HG02981 (cell line): ENCODE measurements at regions not wholly inside any gene's neighbourhood (a gene's known extent, or its start where the extent isn't known, plus 50 kb on each side); places are given as distances from the start of the nearest gene placed in this dataset.

ENCODE experiments used
- ATAC-seq: cut with Tn5 transposase; IDR thresholded peaks from one replicate; pipeline ENCODE4 v1.9.1; 2021; ENCODE audit warnings: mild to moderate bottlenecking, moderate library complexity; ENCODE audit not compliant: unreplicated experiment

DNA sequence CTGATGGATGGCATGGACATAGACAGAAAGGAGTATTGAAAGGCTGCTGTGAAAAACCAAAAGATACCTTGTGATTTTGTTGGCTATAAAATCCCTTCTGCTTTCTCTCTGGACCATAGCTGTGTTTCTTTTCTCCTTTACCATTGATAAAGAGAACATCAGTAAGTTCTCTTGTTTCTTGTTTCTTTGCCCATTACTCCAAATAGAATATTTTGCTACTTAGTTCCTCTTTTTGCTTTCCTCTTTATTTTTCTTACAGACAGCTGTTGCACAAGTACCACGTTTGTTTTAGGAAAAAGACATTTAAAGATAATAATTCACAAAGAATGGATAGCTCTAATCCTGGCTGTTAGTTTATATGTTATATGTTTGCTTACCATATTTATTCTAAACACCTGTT lies 1129.2 kb downstream of the DTWD2 start:
- ATAC-seq = no peak

DNA sequence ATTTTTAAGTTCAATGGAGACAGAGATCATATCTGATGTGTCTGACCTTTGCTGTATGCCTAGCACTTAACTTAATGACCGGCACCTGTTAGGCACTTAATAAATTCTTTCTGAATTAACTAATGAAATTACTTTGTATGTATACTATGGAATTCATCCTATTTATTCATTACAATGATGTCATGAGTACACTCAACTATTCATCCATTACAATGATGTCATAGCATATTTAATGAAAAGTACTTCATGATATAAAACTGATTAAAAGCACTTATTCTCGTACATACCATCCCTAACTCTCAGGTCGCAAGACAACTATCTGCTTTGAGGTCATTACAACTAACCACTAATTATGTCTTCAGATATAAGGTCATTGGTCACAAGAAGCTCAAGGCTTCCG lies 1131.6 kb downstream of the DTWD2 start:
- ATAC-seq = no peak

DNA sequence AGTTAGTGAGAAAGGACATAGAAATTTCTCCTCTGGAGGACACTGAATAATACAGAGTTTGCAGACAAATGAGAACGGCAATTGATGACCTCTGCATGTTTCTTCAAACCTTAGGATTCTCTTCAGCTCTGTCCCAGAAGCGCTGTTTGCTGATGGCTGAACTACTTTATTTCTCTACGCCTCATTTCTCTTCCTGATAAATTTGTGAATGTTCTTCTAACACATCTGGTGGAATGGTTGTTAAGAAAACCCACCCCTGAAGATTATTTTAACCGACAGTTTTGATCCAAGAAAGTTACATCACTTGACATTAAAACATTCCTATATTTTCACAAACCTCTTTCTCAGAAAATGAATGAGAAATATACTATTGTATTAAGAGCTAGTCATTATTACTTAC lies 1150.6 kb downstream of the DTWD2 start:
- no peak for ATAC-seq

DNA sequence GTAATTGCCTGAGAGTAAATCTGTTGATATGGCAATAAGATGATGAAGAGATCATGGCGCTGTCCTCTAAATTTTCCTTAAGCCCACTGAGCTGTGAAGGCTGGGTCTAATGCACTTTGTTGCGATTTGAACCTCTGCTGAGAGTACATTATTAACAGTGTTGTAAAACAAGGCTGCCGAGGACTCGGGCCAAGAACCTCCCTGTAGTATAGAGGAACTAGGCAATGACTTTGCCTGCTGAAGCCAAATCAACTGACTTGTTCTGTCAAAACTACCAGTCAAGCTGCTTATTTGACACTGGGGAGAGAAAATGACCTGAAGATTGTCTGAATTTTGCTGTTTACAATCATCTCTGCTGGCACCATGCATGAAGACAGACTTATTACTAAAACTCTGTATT lies 1154.7 kb downstream of the DTWD2 start:
- ATAC-seq = no peak

DNA sequence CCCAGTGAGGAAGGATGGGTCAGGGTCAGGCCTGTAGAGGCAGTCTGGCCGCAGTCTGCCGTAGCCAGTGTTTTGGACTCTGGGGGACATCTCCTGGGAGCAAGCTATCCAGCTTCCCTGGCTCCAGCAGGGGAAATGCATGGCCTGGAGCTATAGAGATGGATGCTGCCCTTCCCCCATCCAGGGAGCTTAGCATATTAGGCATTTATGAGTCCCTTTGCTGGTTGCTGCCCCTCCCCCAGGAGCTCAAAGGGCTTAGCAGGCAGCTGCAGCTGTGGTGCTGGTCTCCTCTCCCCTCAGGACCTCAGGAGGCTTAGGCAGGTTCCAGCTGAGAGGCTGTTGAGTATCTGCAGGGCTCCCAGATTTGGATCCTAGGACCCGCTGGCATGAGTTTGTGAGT lies 1158.7 kb downstream of the DTWD2 start:
- no peak for ATAC-seq

DNA sequence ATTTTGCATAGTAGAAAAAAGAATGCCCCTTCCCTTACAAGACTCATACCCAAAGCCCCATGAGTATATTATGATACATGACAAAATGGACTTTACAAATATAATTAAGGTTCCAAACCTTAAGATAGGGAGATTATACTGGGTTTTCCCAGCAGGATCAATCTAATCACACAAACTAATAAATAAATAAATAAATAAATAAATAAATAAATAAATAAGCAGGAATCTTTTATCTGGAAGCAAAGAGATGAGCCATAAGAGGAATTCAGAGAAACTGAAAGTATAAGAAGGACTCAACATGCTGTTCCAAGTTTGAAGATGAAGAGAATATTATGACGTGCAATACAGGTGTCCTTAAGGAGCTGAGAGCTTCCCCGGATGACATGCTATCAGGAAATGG lies 1174.5 kb downstream of the DTWD2 start:
- ATAC-seq = no peak

DNA sequence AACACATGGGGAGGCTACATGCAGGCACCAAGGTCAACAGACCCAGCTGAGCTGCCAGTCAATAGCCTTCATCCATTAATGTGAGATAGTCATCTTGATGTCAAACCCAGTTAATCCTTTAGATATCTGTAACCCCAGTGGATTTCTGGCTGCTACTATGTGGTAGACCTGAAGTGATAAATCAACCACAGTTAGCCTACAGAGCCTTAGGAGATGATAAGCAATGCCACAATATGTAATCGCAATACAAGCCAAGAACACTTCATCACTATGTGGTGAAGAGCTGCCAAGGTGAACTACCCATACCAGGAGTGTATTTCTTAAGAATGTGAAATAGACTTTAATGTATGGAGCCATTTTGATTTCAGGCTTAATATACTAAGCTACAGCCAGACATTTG lies 1175.5 kb downstream of the DTWD2 start:
- ATAC-seq = no peak

DNA sequence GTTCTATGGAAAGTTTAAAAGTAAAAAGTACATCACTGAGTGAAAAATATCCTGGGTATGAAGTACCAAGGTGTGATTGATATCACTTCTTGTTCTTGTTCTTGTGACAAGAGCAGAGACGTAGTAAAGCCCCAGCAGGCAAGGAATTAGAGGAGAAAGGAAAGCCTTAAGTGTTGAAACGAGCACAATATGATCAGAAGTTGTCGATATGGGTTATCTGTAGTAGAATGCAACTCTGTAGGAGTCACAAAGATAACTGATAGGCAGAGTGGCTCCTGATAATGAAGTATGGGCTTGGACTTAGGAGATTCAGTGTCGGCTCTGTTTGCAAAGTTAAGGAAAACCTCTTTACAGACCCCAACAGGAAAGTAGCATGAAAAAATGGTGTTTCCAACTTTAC lies 1179.1 kb downstream of the DTWD2 start:
- ATAC-seq = no peak

DNA sequence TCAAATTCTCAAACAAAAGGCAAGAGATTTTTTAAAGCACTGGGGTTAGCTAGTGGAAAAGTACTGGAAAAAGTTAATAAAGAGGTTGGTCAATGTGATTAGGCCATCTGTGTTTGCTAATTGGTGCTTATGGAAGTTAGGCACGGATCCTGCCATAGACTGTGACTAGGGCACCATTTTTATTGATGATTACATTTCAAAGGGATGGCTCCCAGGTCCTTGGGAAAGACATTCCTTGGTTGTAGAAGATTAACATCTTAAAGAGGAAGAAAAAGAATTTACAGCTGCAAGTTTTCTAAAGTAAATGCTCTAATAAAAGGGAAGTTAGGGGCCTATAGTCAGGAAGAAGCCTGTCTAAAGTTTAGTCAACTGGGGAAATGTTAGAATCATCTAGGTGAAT lies 1183.3 kb downstream of the DTWD2 start:
- ATAC-seq = no peak

DNA sequence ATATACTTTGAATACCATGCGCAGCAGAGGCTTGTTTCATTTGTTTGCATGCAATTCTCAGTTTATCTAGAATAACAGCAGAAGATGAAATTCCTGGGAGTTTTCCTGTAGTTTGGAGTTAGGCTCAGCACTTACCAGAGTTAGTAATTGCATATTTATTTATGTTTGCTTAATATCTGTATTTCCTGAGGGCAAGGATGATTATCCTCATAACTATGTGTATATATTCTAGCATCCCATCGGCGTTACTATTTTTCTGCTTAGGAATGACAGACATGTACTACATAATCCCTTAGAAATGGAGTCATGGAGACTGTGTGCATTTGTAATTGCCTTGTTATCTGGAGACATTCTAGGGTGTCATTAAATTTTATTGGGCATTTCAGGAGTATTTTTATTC lies 1184.8 kb downstream of the DTWD2 start:
- ATAC-seq = no peak

DNA sequence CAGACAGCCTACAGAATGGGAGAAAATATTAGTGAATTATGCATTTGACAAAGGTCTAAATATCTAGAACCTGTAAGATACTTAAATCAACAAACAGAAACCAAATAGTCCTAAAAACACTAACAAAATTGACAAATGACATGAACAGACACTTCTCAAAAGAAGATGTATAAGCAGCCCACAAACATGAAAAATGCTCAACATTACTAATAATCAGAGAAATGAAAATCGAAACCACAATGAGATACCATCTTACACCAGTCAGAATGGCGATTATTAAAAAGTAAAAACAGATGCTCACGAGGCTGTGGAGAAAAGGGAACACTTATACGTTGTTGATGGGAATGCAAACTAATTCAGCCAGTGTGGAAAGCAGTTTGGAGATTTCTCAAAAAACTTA lies 1186.8 kb downstream of the DTWD2 start:
- ATAC-seq = no peak

DNA sequence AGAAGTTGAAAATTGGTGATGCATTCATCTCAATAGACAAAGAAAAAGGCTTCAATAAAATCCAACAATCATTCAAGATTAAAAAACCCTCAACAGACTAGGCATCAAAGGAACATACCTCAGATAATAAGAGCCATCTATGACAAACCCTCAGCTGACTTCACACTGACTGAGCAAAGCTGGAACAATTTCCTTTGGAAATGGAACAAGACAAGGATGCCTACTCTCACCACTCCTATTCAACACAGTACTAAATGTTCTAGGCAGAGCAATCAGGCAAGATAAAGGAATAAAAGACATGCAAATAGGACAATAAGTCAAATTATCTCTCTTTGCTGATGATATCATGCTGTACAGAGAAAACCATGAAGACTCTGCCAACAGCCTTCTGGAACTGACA lies 1188.1 kb downstream of the DTWD2 start:
- ATAC-seq = no peak

DNA sequence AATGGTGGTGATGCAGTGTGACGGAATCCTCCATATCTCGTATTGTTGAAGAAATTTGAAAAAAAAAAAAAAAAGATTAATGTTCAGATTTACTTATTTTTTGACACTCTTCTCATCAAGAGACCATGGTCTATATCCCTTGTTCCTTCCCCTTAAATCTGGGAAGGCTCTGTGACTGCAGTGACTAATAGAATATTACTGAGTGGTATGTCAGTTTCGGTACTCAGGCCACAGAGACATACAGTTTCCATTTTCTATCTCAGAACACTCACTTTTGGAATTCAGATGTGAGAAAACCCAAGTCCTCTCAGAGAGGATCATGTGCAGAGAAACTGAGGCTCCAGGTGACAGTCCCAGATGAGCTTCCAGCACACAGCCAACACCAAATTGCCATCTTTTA lies 1193.5 kb downstream of the DTWD2 start:
- ATAC-seq = no peak

DNA sequence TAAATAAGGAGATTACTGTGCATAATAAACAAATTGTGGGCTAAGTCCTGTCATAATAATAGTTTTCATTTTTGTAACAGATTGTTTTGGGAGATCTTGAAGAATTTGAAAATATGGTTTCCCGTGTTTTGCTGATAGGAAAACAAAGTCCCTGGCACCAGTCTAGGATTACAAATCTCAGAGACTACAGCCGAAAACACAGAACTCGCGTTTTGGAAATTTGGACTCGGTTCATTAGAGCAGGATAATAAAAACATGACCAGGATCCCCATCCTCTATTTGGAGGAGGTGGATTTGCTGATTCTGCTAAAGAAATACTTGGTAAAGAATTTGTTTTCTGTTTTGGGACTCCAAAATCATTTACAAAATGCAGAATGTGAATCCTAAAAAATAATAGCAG lies 1194.4 kb downstream of the DTWD2 start:
- no peak for ATAC-seq

DNA sequence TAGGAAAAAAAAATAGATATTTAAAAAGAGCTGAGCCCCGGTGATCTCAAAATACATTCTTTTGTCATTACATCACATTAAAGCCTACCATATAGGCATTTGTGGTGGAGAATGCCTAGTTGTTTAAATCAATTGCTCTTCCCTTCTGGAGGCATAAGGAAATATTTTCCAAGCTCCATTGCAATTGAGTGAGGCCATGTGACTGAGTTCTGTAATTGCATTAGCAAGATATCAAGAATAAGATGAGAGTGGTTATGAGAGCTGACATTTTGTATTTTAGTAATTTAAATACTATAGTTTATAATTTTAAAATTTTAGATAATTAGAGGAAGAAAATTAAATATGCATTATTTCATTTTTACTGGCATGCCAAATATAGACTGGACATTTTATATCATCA lies 1195.9 kb downstream of the DTWD2 start:
- no peak for ATAC-seq

DNA sequence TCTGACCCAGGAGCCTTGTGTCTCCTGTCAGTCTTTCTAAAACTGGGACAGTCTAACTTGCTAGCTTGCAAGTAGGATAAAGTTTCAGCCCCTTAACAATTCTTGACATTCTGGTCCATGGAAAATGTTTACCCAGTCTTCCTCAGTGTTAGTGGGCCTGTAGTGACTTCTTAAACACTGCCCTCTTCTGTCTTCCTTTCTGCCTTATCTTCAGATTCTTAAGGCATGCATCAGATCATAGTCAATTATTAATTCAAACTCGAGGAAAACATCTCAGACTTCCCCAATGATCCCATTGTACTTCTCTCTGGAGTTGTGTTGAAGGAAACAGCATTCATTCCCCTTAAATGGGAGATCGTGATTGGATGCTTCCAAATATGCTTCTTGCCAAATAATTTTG lies 1199.8 kb downstream of the DTWD2 start:
- ATAC-seq = no peak

DNA sequence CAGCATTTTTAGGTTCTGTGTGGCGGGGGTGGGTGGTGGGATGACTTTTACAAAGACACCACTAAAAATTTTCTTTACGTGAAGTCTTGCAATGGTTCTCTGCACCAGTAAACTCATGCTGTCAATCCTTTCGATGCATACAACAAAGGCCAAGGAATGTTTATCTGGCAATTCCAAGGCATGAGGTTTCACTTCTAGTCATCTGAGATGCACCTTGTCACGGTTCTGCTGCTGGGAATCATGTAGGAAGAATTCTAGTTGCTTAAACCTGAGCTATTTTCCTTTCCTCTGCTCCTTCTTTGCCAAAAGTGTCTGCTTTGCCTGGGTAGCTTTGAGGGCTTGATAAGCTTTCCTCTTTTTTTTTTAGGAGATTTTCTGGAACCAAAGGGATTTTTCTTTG lies 1204.5 kb upstream of the SEMA6A start:
- ATAC-seq = no peak

DNA sequence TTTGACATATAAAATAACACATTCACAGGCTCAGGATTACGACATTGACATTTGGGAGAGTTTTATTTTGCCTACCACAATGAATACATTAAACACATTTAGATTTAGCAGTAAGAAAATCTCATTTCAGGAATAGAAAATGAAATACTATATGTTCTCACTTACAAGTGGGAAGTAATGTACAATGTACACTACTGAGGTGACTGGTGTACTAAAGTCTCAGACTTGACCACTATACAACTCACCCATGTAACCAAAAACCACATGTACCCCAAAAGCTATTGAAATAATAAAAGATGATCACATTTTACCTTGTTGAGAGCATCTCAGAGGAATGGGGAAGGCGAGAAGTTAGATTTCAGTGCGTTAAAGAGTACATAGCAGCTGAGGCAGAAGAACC lies 1202.4 kb upstream of the SEMA6A start:
- ATAC-seq = peak; percentile 59

DNA sequence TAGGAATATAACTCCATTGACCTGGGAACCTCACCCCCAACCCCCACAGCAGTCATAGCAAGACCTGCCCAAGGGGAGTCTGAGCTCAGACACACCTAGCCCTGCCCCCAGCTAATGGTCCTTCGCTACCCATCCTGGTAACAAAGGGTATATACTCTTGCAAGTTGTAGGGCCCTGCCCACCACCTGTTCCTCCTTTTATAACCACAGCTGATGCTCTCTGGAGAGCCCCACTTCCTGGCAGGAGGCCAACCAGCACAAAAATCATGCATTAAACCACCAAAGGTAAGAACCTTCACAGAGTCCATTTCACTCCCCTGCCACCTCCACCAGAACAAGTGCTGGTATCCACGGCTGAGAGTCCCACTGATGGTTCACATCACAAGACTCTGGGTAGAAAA lies 1195.3 kb upstream of the SEMA6A start:
- no peak for ATAC-seq

DNA sequence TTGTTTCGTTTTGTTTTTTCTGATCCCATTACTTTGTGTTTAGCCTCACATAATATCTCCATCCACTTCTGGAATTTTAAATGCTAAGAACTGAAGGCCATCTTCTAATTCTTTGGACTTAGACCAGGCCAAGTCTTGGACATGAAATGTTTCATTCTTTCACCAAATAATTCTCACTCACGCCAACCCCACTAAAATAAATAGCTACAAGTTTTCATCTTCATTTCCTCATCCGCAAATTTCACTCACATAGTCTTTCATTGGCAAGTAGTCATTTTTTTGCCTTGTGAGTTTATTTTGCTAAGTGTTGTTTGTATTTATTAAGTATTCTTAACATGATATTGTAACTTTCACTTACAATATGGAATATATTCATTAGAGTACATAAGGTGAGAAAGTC lies 1188.6 kb upstream of the SEMA6A start:
- ATAC-seq = no peak

DNA sequence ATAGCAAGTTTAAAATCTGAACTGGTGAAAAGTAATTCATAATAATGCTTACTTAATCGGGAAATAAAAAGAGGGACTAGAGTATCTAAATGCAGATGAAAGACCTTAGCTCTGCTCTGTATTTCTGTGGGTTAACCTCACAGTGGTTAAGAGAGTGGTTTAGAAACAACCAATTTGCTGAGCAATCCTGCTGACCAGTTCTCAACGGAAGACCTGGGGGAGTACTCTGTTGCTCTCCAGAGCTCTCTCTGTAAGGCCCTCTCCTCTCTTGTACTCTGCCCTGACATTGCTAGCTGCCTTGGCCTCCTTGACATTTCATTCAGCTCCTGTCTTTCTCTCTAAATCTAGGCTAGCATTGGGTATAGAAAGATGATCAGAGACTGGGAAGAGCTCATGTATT lies 1186.6 kb upstream of the SEMA6A start:
- no peak for ATAC-seq

DNA sequence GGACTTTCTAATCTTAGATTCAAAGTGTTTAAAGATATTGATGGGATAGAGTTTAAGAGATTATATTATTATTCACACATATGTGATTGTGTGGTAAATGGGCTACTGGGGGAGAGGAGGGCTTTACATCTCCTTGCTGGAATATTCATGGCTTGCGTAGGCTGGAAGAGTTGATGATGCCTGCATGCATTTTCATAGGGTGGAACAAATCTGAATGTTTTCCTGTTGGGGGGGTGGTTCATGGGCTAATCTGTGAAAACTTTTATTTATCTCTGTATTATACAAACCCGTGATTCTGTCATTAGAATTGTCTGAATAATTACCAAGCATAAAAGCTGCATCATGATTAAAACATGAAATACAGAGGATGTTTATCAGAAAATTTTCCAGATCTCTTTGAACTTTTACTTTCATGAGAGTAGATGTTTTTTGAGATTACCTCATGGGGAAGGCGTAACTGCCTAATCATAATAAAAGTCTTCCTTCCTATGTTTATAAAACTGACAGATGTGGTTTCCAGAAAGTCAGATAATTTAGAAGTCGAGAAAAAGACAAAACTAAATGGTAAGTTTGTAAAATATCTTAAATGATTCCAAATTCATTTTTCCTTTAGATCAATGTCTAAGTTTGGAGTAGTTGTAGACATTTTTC lies 1185.4 kb upstream of the SEMA6A start:
- ATAC-seq = no peak

DNA sequence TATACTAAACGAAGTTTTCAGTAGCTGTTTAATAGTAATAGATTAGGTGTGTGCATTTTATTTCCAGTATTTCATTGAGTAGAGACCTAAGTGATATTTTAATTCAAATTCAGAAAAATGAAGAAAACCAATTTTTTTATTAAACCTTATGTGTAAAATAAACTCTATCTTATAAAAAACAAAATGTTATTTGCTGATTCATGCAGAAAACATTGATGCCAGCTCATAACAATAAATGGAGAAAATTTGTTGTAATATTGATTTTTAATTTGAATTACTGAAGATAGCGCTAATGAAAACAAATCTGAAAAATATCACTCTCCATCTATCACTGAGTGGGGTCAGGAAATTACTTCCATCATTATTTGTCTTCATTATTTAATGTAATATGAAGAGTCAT lies 1177.8 kb upstream of the SEMA6A start:
- no peak for ATAC-seq

DNA sequence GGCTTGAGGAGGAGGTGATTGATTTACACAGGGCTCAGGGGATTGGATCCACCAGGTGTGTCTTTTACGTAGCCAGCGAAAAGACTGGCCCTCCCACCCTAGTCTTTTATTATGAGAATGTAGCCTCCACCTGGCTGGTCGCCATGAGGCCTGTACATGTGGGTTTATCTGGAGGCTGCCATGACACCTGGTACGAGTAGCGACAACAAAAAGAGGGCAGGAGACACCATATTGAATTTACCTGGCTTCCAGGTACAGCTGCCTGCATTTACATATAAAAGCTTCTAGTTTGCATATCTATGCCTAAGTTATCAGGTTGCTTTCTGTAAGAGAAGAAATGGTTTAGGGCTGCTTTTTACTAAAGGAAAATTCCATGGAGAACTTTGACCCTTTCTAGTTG lies 1173.7 kb upstream of the SEMA6A start:
- no peak for ATAC-seq
